Common myeloid progenitor, CD34-positive (primary cell): ENCODE measurements at regions not wholly inside any gene's neighbourhood (a gene's known extent, or its start where the extent isn't known, plus 50 kb on each side); places are given as distances from the start of the nearest gene placed in this dataset.

Experiments
- CTCF ChIA-PET: fragments of 350-600 bp; sonication (Branson Sonifier 250); formaldehyde crosslinking; loops from one replicate; lab custom pipeline; 2021; ENCODE audit warnings: antibody characterized with exemption; lab: Charles Lee
- POLR2A ChIA-PET: fragments of 350-600 bp; sonication (Branson Sonifier 250); formaldehyde crosslinking; loops from one replicate; lab custom pipeline; 2021; ENCODE audit warnings: antibody characterized with exemption; lab: Charles Lee
- DNase-seq, 3 donors: peaks; one replicate each; pipeline versions ENCODE4 v3.0.0 to v3.0.0-alpha.2; 2013
- H3K27ac ChIP-seq, 2 experiments: 1 replicate in 1 of 2; 2 replicates in 1 of 2; pipeline ENCODE4 v1.7.0; 2013; ENCODE audit warnings: inconsistent platforms in 2 of 2, low read length in 2 of 2, mild to moderate bottlenecking in 2 of 2, low read depth in 1 of 2, moderate library complexity in 1 of 2; ENCODE audit not compliant: severe bottlenecking in 2 of 2, insufficient read depth in 1 of 2, poor library complexity in 1 of 2
- H3K27me3 ChIP-seq, 5 experiments: replicated peaks in 2 of 5; 1 replicate in 3 of 5; 2 replicates in 2 of 5; pipeline versions ENCODE4 v1.6.1 to v1.7.0; 2013; ENCODE audit warnings: low read length in 4 of 5, mild to moderate bottlenecking in 2 of 5, moderate library complexity in 2 of 5, inconsistent platforms in 1 of 5; ENCODE audit not compliant: insufficient read depth in 5 of 5, control insufficient read depth in 4 of 5
- H3K36me3 ChIP-seq, 4 experiments: 1 replicate in 2 of 4; 2 replicates in 2 of 4; pipeline versions ENCODE4 v1.6.1 to v1.7.0; 2013; ENCODE audit warnings: low read length in 3 of 4, control low read depth in 1 of 4, mild to moderate bottlenecking in 1 of 4; ENCODE audit not compliant: control insufficient read depth in 4 of 4, insufficient read depth in 4 of 4
- H3K4me1 ChIP-seq, 4 experiments: 1 replicate in 3 of 4; 2 replicates in 1 of 4; pipeline versions ENCODE4 v1.6.1 to v1.7.1; 2013; ENCODE audit warnings: low read length in 3 of 4, mild to moderate bottlenecking in 3 of 4, control low read depth in 1 of 4, inconsistent platforms in 1 of 4, moderate library complexity in 1 of 4; ENCODE audit not compliant: control insufficient read depth in 4 of 4, insufficient read depth in 4 of 4; ENCODE audit errors: control extremely low read depth in 1 of 4
- H3K4me3 ChIP-seq, 7 experiments: 1 replicate in 4 of 7; 2 replicates in 3 of 7; pipeline versions ENCODE4 v1.5.1 to v1.7.0; 2013; ENCODE audit warnings: mild to moderate bottlenecking in 7 of 7, low read length in 6 of 7, moderate library complexity in 6 of 7, inconsistent platforms in 2 of 7, low read depth in 2 of 7, control low read depth in 1 of 7; ENCODE audit not compliant: insufficient read depth in 4 of 7, control insufficient read depth in 1 of 7; ENCODE audit errors: extremely low read depth in 1 of 7
- H3K9me3 ChIP-seq, 5 experiments: 1 replicate in 4 of 5; 2 replicates in 1 of 5; pipeline versions ENCODE4 v1.6.1 to v1.7.1; 2013; ENCODE audit warnings: low read length in 4 of 5, mild to moderate bottlenecking in 2 of 5, inconsistent platforms in 1 of 5, low read depth in 1 of 5, moderate library complexity in 1 of 5; ENCODE audit not compliant: control insufficient read depth in 4 of 5, insufficient read depth in 2 of 5; ENCODE audit errors: control extremely low read depth in 1 of 5
- WGBS: methylation state at CpG from one replicate; pipeline ENCODE4 v1.1.5; 2013; ENCODE audit not compliant: insufficient coverage; 5-methylcytosine and 5-hydroxymethylcytosine counted together

DNA sequence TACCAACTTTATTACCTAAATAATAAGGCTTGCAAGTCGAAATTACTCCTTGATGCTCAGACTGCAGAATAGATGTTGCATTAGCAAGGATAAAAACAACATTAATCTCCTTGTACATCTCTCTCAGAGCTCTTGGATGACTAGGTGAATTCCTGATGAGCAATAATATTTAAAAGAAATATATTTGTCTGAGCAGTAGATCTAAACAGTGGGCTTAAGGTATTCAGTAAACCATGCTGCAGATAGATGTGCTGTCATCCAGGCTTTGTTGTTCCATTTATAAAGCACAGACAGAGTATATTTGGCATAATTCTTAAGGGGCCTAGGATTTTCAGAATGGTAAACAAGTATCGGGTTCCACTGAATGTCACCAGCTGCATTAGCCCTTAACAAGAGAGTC lies 257.1 kb downstream of the TUSC7 start:
- no peak overlapping the region for H3K4me3 ChIP-seq
- no peaks in the 10 kb centered on the region for H3K27me3 ChIP-seq
- no peaks in the 10 kb centered on the region for H3K36me3 ChIP-seq
- 100% methylated on average over 1 of the region's 2 CpGs for WGBS
- H3K4me1 ChIP-seq, result no peaks in the 10 kb centered on the region
- ChIA-PET CTCF (no interaction called here), POLR2A (no interaction called here)
- no peak for DNase-seq
- no peaks in the 10 kb centered on the region for H3K9me3 ChIP-seq
- H3K27ac ChIP-seq, result no peak overlapping the region

DNA sequence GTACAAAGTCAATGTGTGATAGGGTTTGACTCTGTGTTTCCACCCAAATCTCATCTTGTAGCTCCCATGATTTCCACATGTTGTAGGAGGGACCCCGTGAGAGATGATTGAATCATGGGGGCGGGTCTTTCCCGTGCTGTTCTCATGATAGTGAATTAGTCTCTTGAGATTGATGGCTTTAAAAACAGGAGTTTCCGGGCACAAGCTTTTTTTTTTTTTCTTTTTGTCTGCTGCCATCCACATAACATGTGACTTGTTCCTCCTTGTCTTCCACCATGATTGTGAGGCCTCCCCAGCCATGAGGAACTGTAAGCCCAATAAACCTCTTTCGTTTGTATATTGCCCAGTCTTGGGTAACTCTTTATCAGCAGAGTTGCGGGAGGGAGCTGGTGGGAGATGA lies 259.6 kb downstream of the TUSC7 start:
- ChIA-PET POLR2A (no interaction called here), CTCF (no interaction called here)
- H3K9me3 ChIP-seq, result no peaks in the 10 kb centered on the region
- no peak overlapping the region for H3K27ac ChIP-seq
- H3K4me3 ChIP-seq, result no peak overlapping the region
- no peaks in the 10 kb centered on the region for H3K4me1 ChIP-seq
- DNase-seq, result no peak
- H3K36me3 ChIP-seq, result no peaks in the 10 kb centered on the region
- no peaks in the 10 kb centered on the region for H3K27me3 ChIP-seq
- 93% methylated on average over 3 of the region's 6 CpGs for WGBS

DNA sequence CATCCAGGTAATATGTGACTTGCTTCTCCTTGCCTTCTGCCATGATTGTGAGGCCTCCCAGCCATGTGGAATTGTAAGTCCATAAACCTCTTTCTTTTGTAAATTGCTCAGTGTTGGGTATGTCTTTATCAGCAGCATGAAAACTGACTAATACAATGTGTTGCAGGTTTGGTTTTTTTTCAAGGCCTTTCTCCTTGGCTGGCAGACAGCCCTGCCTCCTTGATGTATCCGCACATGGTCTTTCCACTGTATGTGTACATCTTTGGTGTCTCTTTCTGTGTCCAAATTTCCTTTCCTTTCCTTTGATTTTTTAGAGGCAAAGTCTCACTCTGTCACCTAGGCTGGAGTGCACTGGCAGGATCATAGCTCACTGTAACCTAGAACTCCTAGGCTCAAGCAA lies 260.1 kb downstream of the TUSC7 start:
- H3K4me1 ChIP-seq, result no peaks in the 10 kb centered on the region
- no peak for DNase-seq
- no peaks in the 10 kb centered on the region for H3K9me3 ChIP-seq
- CTCF ChIA-PET, result no interaction called here
- no peak overlapping the region for H3K27ac ChIP-seq
- no peak overlapping the region for H3K4me3 ChIP-seq
- no peaks in the 10 kb centered on the region for H3K27me3 ChIP-seq
- 100% methylated on average over 1 of the region's 1 CpG for WGBS
- POLR2A ChIA-PET, result no interaction called here
- H3K36me3 ChIP-seq, result no peaks in the 10 kb centered on the region

DNA sequence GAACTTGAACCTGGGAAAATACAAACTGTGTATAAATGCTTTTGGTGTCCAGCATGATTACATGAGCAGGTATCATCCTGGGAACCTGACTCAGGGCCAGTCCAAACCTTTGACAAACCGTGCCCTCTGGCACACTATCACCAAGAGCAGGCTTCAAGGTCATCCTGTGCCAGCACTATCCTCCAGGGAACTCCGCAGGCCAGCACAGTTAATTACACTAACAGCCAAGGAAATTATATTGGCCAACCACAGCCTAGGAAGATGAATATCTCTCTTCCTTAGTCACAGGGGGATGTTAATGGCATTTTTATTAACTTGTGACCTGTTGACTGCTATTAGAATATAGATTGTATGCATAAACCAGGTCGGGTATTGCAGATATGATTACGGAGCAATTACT lies 262.0 kb downstream of the TUSC7 start:
- no peaks in the 10 kb centered on the region for H3K4me1 ChIP-seq
- no peaks in the 10 kb centered on the region for H3K9me3 ChIP-seq
- no peaks in the 10 kb centered on the region for H3K36me3 ChIP-seq
- H3K27me3 ChIP-seq, result no peaks in the 10 kb centered on the region
- DNase-seq, result no peak
- 68% methylated on average over 3 of the region's 4 CpGs for WGBS
- POLR2A ChIA-PET, result no interaction called here
- H3K27ac ChIP-seq, result no peak overlapping the region
- CTCF ChIA-PET, result no interaction called here
- H3K4me3 ChIP-seq, result no peak overlapping the region

DNA sequence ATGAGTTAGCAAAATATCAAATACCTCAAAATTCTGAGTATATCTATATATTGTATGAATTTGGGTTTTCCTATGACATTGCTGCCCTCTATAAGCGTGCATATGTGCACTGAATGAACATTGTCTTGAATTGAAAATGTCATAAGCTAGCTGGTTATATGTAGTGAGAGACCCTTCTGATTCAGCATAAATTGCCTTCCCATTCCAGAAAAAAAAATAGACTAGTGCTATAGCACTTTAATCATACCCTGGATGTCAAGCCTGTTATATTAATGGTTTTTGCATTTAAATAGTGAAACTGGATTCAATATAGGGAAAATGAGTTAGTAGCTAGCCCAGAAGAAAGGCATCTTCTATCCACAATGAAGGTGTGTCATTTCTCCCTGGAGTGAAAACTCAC lies 265.1 kb downstream of the TUSC7 start:
- H3K36me3 ChIP-seq, result no peaks in the 10 kb centered on the region
- no peaks in the 10 kb centered on the region for H3K27me3 ChIP-seq
- no peaks in the 10 kb centered on the region for H3K4me1 ChIP-seq
- DNase-seq, result no peak
- no peak overlapping the region for H3K27ac ChIP-seq
- WGBS, result no CpG with 5 or more reads among the region's 1 CpG
- CTCF ChIA-PET, result no interaction called here
- POLR2A ChIA-PET, result no interaction called here
- no peak overlapping the region for H3K4me3 ChIP-seq
- no peaks in the 10 kb centered on the region for H3K9me3 ChIP-seq

DNA sequence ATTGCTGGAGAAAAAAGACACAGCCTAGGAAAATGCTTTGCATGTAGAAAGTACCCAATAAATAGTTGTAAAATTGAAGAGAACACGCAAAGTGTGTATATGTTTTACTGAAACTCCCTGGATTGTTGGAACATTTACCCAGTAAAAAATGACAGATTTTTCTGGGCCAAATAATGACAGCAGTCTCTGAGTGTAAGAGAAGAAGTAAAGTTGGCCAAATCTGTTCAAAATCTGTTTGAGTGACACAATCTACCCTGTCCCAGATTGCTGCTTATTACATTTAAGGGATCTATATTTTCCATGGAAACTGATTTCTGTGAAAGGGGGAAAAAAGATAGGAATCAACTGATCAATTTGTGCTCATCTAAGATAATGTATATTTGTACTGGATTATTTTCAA lies 267.9 kb downstream of the TUSC7 start:
- no peak overlapping the region for H3K27ac ChIP-seq
- DNase-seq, result no peak
- no peak overlapping the region for H3K4me3 ChIP-seq
- peaks cover 0 to 3% (median 0%) of the 10 kb centered on the region in 5 experiments for H3K27me3 ChIP-seq
- no peaks in the 10 kb centered on the region for H3K9me3 ChIP-seq
- 100% methylated on average over 1 of the region's 1 CpG for WGBS
- ChIA-PET CTCF (no interaction called here), POLR2A (no interaction called here)
- no peaks in the 10 kb centered on the region for H3K4me1 ChIP-seq
- H3K36me3 ChIP-seq, result no peaks in the 10 kb centered on the region

DNA sequence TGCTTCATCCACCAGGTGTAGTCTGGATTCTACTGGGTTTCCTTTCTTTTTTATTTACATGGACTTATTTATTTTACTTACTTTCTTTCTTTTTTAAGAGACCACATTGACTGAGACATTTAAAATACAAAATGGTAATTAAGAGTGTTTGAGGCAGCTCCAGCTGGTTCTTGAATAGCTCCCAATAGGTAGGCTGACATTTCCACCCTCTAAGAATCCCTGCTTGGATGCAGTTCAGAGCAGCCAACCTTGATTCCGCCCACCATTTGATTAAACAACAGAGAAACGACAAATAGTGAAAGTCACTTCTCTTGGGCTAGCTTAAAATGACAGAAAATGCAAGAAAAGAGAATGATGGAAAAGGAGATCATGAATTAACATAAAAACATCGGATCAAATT lies 270.5 kb downstream of the TUSC7 start:
- no peak for DNase-seq
- no CpG with 5 or more reads among the region's 3 CpGs for WGBS
- no peaks in the 10 kb centered on the region for H3K9me3 ChIP-seq
- ChIA-PET CTCF (no interaction called here), POLR2A (no interaction called here)
- H3K36me3 ChIP-seq, result no peaks in the 10 kb centered on the region
- no peak overlapping the region for H3K27ac ChIP-seq
- H3K27me3 ChIP-seq, result peaks cover 0 to 3% (median 0%) of the 10 kb centered on the region in 5 experiments
- no peaks in the 10 kb centered on the region for H3K4me1 ChIP-seq
- no peak overlapping the region for H3K4me3 ChIP-seq
